ENCODE measurements at regions not wholly inside any gene's neighbourhood (a gene's known extent, or its start where the extent isn't known, plus 50 kb on each side); places are given as distances from the start of the nearest gene placed in this dataset.

DNA sequence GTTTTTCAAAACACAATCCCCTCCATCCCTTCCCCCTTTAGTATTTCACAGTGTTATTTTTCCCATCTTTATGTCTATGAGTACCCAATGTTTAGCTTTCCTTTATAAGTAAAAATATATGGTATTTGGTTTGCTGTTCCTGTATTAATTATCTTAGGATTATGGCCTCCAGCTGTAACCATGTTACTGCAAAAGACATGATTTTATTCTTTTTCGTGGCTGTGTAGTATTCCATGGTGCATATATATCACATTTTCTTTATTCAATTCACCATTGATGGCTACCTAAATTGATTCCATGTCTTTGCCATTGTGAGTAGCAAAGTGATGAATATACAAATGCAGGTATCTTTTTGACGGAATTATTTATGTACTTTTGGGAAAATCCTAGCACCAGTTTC lies 346.4 kb upstream of the CNTN5 start:
- intact Hi-C loops (cut with DNase I; ENCODE audit: low total_unique reads), result no loop called here
- Histone ChIP-seq H3K27ac (no peak overlapping the region), H3K9me3 (peaks cover 0 to 13% of the 10 kb centered on the region in 2 donors)

DNA sequence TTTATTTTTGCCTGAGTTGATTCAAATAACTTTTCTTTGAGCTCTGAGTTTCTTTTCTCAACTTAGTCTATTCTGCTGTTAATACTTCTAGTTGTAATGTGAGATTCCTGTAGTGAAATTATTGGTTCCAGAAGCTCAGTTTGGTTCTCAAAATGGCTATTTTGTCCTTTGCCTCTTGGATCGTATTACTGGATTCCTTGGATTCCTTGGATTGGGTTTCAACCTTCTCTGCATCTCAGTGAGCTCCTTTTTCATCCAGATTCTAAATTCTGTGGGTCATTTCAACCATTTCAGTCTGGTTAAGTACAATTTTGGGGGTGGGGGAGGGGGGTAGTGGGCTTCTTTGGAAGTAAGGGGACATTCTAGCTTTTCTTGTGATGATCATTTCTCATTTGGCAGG lies 341.1 kb upstream of the CNTN5 start:
- DNase-seq (ENCODE audit: low spot score in 2 of 2), result no peak
- no peak overlapping the region for H3K4me3 ChIP-seq
- H3K4me1 ChIP-seq, result no peaks in the 10 kb centered on the region
- no peak overlapping the region for H3K27ac ChIP-seq
- no peaks in the 10 kb centered on the region for H3K27me3 ChIP-seq
- peaks cover 0 to 12% of the 10 kb centered on the region in 2 donors for H3K9me3 ChIP-seq
- no peaks in the 10 kb centered on the region for H3K36me3 ChIP-seq
- intact Hi-C loops (cut with DNase I; ENCODE audit: low total_unique reads), result no loop called here
- TF ChIP-seq POLR2AphosphoS5 (IDR thresholded peaks at IDR 0.05), result no peak

More for the DNA sequence above, 346.4 kb upstream of the CNTN5 start:
- TF ChIP-seq POLR2AphosphoS5 (IDR thresholded peaks at IDR 0.05), result no peak
- TF ChIP-seq POLR2A (IDR thresholded peaks at IDR 0.05), result no peak
- TF ChIP-seq, protein P1, sequence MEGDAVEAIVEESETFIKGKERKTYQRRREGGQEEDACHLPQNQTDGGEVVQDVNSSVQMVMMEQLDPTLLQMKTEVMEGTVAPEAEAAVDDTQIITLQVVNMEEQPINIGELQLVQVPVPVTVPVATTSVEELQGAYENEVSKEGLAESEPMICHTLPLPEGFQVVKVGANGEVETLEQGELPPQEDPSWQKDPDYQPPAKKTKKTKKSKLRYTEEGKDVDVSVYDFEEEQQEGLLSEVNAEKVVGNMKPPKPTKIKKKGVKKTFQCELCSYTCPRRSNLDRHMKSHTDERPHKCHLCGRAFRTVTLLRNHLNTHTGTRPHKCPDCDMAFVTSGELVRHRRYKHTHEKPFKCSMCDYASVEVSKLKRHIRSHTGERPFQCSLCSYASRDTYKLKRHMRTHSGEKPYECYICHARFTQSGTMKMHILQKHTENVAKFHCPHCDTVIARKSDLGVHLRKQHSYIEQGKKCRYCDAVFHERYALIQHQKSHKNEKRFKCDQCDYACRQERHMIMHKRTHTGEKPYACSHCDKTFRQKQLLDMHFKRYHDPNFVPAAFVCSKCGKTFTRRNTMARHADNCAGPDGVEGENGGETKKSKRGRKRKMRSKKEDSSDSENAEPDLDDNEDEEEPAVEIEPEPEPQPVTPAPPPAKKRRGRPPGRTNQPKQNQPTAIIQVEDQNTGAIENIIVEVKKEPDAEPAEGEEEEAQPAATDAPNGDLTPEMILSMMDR (IDR thresholded peaks at IDR 0.05), result no peak
- Histone ChIP-seq H3K4me3 (no peak overlapping the region), H3K27me3 (no peaks in the 10 kb centered on the region), H3K36me3 (no peaks in the 10 kb centered on the region), H3K4me1 (no peaks in the 10 kb centered on the region)
- no peak for DNase-seq (ENCODE audit: low spot score in 2 of 2)

DNA sequence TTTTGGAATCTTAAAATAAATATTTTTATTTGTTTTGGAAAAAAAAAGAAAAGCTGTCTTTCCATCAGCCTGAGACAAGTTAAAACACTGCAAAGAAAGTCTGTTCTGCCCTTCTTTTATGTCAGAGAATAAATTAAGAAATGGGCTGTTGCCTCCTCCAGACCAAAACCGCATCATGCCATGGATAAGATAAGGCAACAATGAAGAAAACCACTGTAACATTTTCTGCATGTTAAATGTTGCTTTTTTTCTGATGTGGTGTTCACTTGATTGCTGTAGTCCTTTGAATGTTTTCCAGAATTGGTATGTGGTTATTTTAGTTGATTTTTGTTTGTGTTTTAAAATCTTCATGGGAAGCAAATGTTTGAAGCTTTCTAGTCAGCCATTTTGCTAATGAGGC lies 319.2 kb upstream of the CNTN5 start:
- Histone ChIP-seq H3K36me3 (no peaks in the 10 kb centered on the region), H3K9me3 (no peaks in the 10 kb centered on the region), H3K27ac (no peak overlapping the region), H3K27me3 (no peaks in the 10 kb centered on the region), H3K4me3 (no peak overlapping the region), H3K4me1 (no peaks in the 10 kb centered on the region)
- TF ChIP-seq POLR2AphosphoS5 (IDR thresholded peaks at IDR 0.05) (no peak), POLR2A (IDR thresholded peaks at IDR 0.05) (no peak)
- TF ChIP-seq, protein P1 (IDR thresholded peaks at IDR 0.05), result no peak
- no peak for DNase-seq (ENCODE audit: low spot score in 2 of 2)
- intact Hi-C loops (cut with DNase I; ENCODE audit: low total_unique reads), result no loop called here

DNA sequence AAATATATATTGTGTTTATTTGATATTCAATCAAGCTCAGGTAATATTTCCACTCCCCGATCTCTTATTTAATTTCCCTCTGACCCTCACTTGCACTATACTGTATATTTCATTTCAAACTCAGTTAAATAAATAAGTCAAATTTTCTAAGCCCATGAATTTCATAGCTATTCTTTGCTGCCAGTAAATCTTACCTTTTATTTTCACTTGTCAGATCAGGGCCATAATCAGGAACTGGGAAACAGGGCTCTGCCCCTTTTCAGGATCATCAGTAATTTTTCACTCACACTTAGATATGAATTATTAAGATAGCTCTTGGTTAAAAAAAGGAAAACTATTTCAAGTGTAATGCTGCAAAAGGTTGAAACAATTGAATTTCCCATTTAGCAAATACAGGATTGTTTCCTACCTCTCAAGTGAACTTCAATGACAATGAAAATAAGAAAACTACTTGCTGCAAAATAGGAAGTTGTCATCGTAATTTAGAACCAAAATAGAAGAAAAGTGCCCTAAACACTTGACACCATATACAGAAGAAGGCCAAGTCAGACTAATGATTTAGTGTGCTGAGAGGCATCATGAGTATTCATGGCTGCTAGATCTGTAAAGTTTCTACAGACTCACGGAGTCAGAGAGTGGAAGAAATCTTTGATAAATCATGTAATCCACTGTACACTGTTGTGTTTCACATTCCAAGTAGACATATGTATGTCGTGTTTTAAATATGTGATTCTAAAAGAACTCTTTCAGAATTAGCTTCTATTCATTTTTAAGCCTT lies 316.8 kb upstream of the CNTN5 start:
- H3K36me3 ChIP-seq, result no peaks in the 10 kb centered on the region
- H3K4me3 ChIP-seq, result no peak overlapping the region
- no peaks in the 10 kb centered on the region for H3K9me3 ChIP-seq
- no peak for DNase-seq (ENCODE audit: low spot score in 2 of 2)
- intact Hi-C loops (cut with DNase I; ENCODE audit: low total_unique reads), result no loop called here
- TF ChIP-seq, protein P1 (IDR thresholded peaks at IDR 0.05), result no peak
- TF ChIP-seq POLR2A (IDR thresholded peaks at IDR 0.05) (no peak), POLR2AphosphoS5 (IDR thresholded peaks at IDR 0.05) (no peak)
- H3K27me3 ChIP-seq, result no peaks in the 10 kb centered on the region
- no peak overlapping the region for H3K27ac ChIP-seq
- H3K4me1 ChIP-seq, result no peaks in the 10 kb centered on the region

DNA sequence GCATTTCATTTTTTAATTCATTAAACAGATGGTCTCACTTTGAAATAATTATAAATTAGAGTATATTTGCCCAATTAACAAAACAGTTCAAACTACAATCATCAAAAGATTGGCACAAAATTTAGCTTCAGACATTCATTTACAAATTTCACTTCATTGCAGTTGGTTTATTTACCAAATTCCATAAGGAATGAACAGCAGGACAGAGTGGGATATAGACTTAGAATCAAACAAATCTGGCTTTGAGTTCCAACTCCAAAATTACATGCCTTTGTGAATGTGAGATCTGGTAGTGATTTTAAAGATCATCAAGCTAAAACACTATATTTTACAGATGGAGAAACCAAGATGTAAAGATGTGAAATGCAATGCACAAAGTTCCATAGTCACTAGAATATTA lies 310.7 kb upstream of the CNTN5 start:
- no peak overlapping the region for H3K4me3 ChIP-seq
- H3K36me3 ChIP-seq, result no peaks in the 10 kb centered on the region
- H3K9me3 ChIP-seq, result peaks cover 0 to 9% of the 10 kb centered on the region in 2 donors
- H3K4me1 ChIP-seq, result no peaks in the 10 kb centered on the region
- intact Hi-C loops (cut with DNase I; ENCODE audit: low total_unique reads), result loop anchor here (5.0 kb wide), 1 partner anchor 152 kb away; no protein-coding TSS in a partner anchor
- H3K27me3 ChIP-seq, result no peaks in the 10 kb centered on the region
- TF ChIP-seq, protein P1 (IDR thresholded peaks at IDR 0.05), result no peak
- TF ChIP-seq POLR2A (IDR thresholded peaks at IDR 0.05) (no peak), POLR2AphosphoS5 (IDR thresholded peaks at IDR 0.05) (no peak)
- DNase-seq (ENCODE audit: low spot score in 2 of 2), result no peak
- H3K27ac ChIP-seq, result no peak overlapping the region

All from breast epithelium (tissue), 4 donors.